HG02973 (cell line): ENCODE measurements at regions not wholly inside any gene's neighbourhood (a gene's known extent, or its start where the extent isn't known, plus 50 kb on each side); places are given as distances from the start of the nearest gene placed in this dataset.

Experiments used
- ATAC-seq: cut with Tn5 transposase; IDR thresholded peaks from one replicate; pipeline ENCODE4 v1.9.1; 2021; ENCODE audit warnings: moderate library complexity; ENCODE audit not compliant: unreplicated experiment

DNA sequence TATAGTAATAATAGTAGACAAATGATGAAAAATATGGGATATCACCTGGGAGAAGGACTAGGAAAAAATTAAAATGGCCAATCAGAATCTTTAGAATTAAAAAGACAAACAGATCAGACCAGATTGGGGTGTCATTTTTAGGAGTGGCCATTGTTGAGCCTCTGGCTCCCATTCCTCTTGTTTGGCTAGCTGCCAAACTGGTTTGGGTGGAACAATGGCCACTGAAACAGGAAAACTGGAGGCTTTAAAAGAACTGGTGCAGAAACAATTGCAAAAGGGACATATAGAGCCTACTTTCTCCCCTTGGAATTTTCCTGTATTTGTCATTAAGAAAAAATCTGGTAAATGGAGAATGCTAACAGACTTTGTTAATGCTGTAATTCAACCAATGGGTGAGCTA, 294.8 kb upstream of the DKK2 start:
- no peak for ATAC-seq

DNA sequence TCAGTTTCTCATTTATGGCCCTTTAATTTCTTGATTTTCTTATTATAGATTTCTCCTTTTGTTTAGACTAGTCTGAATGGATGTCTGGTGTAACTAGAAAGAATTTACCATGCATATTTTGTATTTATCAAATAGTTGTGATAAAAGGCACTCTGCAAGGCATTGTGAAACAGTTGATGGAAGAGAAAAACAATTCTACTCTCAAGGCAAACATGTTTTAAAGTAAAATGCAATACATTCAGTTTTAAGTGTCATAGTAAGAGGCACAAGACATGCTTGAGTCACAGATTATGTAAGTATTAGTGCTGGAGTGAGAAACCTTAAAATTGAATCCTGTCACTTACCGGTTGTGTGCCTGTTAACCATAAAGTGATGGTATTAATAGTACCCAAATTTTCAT, 283.3 kb upstream of the DKK2 start:
- ATAC-seq = no peak

DNA sequence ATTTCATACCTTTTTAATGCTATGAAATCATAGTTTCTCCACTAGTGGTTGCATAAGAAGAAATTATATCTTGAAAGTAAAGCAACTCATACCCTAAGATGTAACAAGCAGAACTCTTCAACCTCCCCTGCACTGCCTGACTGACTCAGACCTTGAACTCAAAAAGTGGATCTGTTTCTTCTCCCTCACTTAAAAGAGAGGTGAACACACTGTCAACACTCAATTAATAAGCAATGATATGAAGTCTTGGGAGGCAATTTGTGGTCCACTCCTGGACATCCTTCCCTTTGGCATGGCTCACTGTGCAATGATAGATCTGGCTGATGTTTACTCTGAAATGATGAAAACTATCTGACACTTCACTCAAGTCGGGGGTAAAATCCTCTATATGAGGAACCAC, 282.0 kb upstream of the DKK2 start:
- ATAC-seq = no peak

DNA sequence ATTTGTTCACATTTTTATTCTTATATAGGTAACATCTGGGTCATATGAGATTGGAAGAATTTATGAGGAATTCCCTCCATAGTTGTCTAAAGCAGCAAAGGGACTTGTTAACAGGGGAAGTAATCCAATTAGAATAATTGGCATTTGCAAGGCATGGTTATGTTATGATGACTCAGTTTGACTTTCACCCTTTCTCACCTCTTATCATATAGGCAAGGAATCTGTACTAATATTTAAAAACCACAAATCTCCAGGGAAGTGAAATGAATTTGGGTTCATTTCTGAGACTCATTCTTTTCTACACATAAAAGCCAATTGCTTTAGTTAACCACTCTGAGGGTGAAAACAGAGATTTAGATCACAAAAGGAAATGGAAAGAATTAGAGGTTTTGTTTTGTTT, 281.5 kb upstream of the DKK2 start:
- no peak for ATAC-seq

DNA sequence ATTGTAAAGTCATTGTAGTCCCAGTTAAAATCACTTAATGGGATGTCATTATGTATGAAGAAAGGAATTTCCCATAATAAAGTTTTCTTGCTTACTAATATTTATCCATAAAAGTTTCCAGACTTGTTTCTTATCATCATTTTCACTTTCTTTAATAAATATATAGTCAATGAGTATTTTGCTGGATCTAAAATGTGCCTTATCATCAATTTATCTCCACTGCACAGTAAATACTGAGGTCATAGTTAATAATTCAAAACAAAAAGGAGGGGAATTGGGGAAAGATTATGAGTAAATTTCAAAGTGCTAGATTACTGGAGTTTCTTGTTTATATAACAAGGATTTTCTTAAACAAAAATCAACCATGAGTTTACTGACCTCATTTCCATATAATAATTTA, 279.5 kb upstream of the DKK2 start:
- no peak for ATAC-seq

DNA sequence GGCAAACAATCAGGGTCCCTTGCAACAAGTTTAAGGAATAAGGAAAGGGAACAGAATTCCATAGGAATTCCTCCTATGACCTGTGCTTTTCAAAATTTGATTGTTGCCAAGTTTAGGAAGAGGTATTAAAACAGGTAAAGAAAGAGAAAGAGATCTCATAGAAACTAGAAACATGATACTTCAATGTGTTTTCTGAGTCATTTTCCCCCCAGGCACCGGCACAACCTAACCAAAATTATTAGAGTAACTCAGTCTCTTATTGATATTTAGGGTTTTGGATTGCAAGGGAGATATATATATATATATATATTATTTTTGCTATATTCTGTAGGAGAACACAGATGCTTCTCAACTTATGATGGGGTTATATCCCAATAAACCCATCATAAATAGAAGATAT, 278.0 kb upstream of the DKK2 start:
- ATAC-seq = no peak

DNA sequence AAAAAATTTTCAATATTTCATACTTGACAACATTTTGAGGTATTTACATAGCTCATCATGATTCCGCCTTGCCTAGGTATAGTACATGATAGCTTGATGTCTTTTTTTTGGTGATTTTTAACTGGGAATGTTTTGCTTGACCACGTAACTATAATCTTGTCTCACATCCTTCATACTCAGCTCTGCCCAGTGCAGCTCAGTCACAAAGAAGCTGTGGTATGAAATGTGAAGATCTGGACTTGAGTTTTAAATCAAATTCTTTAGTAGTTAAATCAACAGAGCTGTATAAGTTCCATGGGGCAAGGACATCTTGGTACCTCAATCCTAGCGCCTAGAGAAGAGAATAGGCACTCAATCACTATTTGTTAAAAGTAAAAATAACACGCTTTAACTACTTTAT, 276.3 kb upstream of the DKK2 start:
- ATAC-seq = no peak

DNA sequence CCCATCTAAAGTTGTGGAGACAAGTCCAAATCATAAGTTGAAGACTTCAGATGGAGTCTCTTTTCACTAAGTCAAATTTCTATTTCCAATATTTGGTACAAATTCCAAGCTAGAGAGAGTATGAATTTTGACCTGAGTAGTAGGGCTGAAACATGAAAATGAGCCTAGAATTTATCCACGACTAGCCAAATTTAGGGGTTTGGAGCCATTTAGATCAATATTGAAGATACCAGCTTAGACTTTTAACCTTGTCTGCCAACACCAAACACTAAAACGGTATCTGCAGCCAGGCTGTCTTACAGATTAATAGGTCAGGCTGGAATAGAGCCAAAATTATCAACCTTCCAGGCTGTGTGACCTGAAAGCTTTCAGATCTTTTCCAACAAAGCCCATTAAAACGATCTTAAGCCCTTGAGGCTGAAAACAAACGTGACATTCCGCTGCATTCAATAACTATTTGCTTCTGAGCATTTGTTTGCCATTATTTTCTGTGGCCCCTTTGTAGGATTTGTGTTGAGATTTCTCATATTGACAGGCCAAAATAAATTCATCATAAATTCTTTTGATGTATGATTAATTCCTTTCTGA, 268.7 kb upstream of the DKK2 start:
- no peak for ATAC-seq

DNA sequence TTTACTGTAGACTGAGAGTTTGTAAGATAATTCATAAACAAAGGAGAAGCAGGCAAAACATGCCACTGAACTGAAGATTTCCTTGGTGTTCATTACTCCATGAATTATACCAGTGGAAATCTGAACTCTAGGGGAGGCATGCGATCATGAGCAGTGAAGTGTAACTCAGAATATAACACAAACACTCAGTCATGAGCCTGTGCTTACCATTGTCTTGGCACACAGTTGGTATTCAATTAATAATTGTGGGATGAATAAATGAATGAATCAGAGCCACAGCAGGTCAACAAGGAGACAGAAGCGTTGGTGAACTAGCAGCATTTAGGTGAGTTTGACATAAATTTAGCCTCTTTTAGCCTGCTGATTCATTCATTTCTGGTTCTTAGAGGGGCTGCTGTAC, 263.5 kb upstream of the DKK2 start:
- ATAC-seq = no peak

DNA sequence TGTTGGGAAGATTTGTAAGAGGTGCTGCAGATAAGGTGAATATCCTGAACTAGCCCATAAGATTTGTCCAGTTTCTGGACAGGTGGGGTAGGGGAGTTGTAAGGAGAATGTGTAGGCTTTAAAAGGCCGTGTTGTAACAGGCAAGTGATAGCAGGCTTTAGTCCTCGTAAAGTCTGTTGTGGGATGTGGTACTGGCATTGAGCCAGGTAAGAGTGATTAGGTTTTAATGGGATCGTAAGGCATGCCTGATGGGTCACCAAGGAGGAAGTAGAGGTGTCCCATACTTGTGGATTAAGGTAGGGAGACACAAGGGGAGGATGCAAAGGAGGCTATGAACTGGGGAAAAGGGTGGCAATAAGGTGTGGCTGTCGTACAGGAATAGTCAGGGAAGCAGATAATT, 256.9 kb upstream of the DKK2 start:
- no peak for ATAC-seq

DNA sequence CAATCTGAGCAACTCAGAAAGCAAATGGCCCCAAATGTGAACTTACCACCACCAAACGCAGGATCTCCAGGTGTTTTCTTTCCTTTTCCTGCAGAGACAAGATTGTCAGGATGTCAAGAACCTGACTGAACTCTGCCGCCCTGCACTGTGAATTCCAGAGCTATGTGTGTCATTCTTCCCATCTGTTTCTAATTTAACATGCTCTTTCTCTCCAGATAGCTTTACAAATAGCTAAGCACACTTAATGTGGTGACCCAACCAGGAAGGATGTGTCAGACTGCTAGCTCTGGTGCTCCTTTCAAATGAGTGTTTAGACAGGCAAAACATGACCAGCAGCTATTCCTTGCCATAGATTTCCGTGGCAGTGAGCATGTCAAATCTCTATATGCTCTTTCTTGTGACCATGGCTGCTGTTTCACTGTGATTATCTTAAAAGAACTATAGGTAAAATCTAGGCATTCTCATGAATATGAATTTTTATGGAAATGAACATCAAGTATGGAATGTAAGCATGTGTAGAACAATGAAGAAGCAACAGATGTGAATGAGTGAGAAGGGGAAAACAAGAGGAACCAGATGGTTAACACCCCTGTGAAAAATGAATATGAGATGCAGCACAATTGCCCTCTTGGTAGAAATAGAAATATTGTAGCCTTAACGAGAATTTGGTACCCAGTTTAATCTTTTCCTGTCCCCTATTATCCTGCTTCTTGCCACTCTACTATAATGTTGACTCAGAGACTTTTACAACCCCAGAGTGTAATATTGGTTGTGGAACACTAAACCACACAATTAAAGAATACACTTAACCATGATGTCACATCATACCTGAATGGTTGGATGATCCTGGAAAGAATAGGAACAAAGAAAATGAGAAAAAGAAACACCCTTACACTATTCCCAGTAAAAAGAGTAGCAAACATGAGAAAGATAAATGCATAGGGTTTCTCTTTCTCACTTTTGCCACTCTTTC, 247.8 kb upstream of the DKK2 start:
- ATAC-seq = no peak

DNA sequence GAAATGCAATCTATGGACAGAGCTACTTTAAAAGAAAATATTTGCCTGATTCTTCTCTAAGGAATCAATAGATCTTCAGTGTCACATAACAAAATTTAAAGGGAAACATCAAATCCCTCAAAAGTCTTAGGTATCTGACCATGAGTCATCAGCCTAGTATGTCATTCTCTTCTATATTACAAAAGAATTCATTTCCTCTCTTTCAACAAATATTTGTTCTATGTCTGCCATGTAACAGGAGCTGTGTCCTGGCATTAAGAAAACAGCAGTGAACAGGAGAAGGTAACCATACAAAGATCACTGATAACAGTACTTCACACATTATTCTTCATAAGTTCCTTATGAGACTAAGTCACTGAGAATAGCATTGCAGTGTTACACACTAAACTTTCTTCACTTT, 243.6 kb upstream of the DKK2 start:
- no peak for ATAC-seq

DNA sequence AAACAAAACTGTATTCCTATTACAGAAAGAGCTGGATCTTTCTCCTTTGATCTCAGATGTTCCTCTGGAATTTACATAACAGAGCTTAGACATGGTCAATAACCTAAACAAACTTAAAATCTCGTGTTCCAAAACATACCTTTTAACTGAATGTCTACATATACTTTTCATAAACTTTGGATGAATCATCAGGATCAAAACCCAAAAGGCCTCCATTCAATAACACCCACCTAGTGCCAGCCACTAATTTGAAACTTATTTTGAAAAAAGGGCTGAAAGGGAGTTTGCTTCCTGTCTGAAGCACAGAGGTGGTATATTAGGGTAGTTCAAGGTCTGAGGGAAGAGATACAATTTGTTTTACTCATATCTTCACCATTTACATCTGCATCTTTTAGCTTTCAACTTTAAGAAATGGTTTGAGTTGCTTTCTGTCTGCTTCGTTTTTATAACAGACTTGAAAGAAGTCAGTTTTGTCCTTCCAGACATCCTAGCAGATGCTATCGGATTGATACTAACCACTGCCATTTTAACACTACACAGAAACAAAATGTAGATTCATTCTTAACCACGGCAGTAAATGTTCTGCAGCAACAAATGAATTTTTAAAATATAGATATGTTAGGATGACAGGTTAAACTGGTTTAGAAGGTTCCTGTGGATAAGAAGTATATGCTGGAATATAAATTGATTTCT, 242.8 kb upstream of the DKK2 start:
- no peak for ATAC-seq

DNA sequence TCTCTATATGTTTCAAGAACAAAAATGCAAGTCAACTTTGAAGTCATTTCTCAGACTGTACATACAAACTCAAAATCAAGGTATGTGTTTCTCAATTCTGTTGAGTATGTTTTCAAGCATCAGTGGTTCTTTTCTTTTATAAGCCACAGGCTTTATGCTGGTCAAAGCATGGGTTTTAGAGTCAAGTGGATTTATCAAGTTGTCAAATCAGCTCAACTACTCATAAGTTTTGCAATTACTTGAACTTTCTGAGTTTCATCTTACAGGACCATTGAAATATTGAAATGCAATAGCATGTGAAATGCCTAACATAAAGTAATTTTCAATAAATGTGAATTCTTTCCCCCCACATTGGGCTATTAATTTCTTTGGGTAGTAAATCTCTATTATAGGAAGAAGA, 239.9 kb upstream of the DKK2 start:
- no peak for ATAC-seq

DNA sequence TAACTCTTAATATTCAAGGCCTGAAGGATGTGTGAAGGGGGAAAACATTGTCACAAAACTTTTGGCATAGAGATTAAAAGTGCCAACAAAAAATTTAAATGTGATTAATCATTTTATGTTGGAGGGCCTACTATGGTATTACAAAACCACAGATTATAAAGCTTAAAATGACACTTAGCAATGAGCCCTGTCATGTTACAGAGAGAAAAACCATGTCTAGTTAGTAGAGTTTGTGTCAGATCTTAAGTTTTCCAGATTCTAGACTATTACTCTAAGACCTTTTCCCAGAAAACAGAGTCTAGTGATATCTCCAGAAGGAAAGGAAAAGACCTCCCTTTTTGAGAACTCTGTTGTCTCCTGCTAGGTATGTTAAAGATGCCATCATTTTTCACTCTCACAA, 239.1 kb upstream of the DKK2 start:
- no peak for ATAC-seq

DNA sequence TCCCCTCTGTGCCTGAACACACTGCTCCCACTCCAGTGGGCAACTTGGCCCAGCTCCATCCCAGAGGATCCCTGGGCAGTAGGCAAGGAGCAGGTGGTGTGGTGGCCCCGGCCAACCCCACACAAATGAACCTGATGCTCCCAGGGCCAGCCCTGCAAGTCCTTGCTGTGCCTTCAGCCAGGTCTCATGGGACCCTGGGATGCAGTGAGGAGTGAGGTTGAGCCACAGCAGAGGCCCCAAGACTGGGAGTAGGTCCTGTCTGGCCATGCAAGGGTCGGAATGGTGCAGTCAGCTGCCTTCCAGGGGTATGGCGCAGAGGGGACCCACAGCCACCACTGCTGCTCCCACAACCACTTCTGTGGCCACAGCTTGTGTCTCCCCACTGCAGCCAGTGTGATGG, 234.5 kb upstream of the DKK2 start:
- no peak for ATAC-seq

DNA sequence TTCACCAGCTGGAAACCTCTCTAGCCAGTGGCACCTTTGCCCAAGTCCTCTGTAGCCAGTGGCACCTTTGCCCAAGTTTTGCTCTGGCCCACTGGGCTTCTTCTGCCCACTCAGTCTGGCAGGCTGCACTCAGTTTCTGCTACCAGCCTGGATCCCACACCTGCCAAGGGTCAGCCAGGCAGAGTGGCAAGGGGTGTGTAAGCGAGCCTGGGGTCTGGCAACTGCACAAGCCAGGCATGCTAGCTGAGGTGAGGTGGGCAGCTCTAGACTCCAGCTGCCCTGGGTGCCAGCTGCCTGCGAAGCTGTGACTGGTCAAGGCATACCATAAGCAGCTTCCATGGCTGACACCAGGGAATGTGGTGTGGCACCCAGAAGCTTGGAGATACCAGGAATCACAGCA, 233.1 kb upstream of the DKK2 start:
- ATAC-seq = no peak

DNA sequence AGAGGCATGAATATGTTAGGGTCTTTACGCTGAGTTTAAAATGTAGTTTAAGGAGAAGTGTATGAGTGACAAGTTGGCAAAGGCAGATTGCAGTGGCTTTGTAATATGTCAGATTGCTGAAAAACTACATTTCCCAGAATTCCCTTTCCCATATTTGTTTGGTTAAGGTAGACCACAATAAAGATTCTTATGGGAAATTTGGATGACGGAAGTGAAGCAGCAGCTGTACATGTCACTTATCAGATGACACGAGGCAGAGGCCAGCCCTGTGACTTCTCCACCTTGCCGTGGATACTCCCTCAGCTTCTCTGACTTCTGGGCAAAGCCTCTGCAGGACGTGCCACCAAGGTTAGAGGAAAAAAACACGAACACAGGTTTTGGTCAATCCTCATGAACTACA, 229.7 kb upstream of the DKK2 start:
- ATAC-seq = no peak

DNA sequence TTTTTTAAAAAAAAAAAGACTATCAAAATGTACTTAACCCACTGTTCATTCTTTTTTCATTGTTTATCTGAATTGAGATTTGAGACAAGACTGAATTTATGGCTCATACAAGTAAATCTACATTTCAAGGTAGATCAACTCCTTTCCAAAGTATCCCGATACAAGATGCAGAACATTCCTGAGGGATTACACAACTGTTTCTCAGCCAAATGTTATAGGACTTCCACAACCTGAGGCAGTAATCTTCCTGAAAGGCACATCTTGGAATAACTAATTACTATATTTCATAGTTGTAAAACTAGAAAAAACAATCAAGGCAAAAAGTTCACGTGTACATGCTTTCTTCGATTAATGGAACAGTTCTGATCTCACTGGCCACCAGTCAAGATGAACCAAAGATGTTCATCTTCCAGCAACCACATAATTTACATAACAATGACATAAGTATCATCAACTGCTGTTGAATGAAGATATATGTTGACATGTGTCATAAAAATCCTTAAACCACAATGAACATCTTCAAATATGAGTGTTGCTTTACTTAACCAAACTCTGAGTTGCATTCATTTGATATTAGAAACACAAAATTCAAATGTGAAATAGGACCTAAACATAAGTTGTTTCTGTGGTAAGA, 225.2 kb upstream of the DKK2 start:
- no peak for ATAC-seq

DNA sequence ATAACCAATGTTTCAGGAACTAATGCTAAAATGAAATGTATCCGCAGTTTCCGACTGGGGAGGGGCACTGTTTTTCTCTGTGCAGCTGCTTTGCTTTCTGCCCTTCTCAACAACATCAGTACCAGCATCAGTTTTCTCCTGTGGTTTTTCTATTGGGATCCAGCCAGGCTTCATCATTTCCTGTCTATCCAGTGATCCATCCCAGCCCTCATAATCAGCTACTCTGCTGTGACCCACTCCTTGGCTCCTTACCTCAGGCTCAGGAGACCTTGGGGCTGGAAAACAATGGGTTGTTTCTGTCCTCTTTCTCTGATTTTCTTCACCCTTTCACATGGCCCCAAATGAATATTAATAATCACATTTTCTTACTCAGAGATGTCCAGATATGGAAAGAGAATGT, 222.2 kb upstream of the DKK2 start:
- no peak for ATAC-seq

DNA sequence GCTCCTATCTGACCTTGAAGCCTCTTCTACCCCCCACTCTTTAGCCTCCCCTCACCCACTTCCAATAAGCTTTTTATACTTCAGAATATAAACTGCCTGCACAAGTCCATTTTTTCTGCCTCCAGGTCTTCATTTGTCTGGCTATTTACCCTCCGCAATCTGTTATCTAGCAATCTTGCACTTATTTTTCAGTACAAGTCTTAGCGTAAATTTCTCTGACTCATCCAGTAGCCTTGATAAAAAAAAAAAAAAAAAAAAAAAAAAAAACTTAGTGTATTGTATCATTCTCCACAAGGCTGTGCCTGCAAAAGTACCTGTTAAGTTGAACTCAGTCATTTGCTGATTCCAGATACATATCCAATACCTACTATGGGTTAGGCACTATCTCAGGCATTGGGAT, 219.5 kb upstream of the DKK2 start:
- ATAC-seq = no peak

DNA sequence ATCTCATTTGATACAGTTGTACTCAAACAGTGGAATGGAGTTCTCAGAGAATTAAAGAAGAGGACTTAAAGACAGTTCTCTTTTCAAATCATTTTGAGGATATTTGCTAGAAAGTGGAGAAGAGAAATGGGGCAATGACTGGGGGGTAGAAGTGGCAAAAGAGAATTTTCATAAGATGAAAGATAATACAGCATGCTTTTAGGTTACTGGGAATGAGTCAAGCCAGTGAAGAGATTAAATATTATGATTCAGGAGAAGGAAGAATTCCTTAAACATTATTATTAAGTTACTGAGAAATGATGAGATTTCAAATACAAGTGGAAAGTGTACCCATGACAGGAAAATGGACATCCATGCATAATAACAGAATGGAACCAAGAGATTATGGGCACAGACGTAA, 219.0 kb upstream of the DKK2 start:
- no peak for ATAC-seq
